HepG2 (cell line): ENCODE measurements at regions not wholly inside any gene's neighbourhood (a gene's known extent, or its start where the extent isn't known, plus 50 kb on each side); places are given as distances from the start of the nearest gene placed in this dataset.

ENCODE experiments used
- ATAC-seq: fragments of 200-7000 bp; cut with Tn5 transposase; 3 replicates; pipeline ENCODE4 v1.9.1; 2020; ENCODE audit warnings: mild to moderate bottlenecking, moderate library complexity
- BruUV-seq: library from RNA; stranded (reverse); fragments of 400-500 nt; replicated peaks from 2 replicates; lab custom pipeline; 2021; lab: Mats Ljungman, UMichigan
- CTCF ChIA-PET: fragments of 300-600 bp; formaldehyde crosslinking; extraction: SDS; loops from one replicate; lab custom pipeline; 2021; ENCODE audit warnings: low total read pairs, inconsistent platforms, low intra/inter-chr PET ratio; lab: Yijun Ruan, JAX
- POLR2A ChIA-PET: fragments of 350-600 bp; sonication (Branson Sonifier 250); formaldehyde crosslinking; loops from one replicate; lab custom pipeline; 2020; ENCODE audit warnings: antibody characterized with exemption, inconsistent platforms; lab: Yijun Ruan, JAX
- DNase-seq: peaks from one replicate; pipeline ENCODE4 v3.0.0-alpha.2; 2015; ENCODE audit warnings: low spot score
- FAIRE-seq: peaks from 3 replicates; lab custom pipeline; 2011; peaks lifted over from hg19 to GRCh38; lab: Jason Lieb, UNC
- H2AFZ ChIP-seq: one replicate; pipeline ENCODE4 v1.6.1; 2011; ENCODE audit warnings: low read length, inconsistent platforms
- H3K27ac ChIP-seq: fragments of 300-600 bp; 3 replicates; pipeline ENCODE4 v1.8.0; 2011; ENCODE audit warnings: mixed run types, mild to moderate bottlenecking, mixed read lengths, low read length, inconsistent platforms; ENCODE audit not compliant: insufficient read depth; ENCODE audit errors: extremely low read length
- H3K27me3 ChIP-seq, 2 experiments: fragments of 200-600 bp in 1 of 2; 2 replicates in 1 of 2; 3 replicates in 1 of 2; pipeline versions ENCODE4 v1.6.0 to v1.8.0; 2011; ENCODE audit warnings: low read length in 2 of 2, mild to moderate bottlenecking in 2 of 2, moderate library complexity in 2 of 2, inconsistent platforms in 1 of 2; ENCODE audit not compliant: insufficient read depth in 2 of 2, control insufficient read depth in 1 of 2
- H3K36me3 ChIP-seq, 2 experiments: fragments of 200-600 bp in 1 of 2; replicated peaks in 1 of 2; 2 replicates in 1 of 2; 3 replicates in 1 of 2; pipeline versions ENCODE4 v1.5.1 to v1.8.0; 2011; ENCODE audit warnings: low read length in 2 of 2, inconsistent platforms in 1 of 2; ENCODE audit not compliant: insufficient read depth in 2 of 2, control insufficient read depth in 1 of 2
- H3K4me1 ChIP-seq: 2 replicates; pipeline ENCODE4 v1.5.1; 2012; ENCODE audit warnings: low read length, inconsistent platforms; ENCODE audit not compliant: insufficient read depth
- H3K4me2 ChIP-seq: 2 replicates; pipeline ENCODE4 v1.6.0; 2011; ENCODE audit warnings: low read depth, low read length, inconsistent platforms
- H3K4me3 ChIP-seq, 3 experiments: fragments of 200-600 bp in 1 of 3; sonication (generic), shearing (Covaris generic) in 1 of 3; replicated peaks in 1 of 3; 2 replicates each; pipeline ENCODE4 v1.5.1; 2011 to 2016; ENCODE audit warnings: low read length in 3 of 3, inconsistent platforms in 2 of 3, low read depth in 2 of 3, mild to moderate bottlenecking in 2 of 3, control low read depth in 1 of 3, mixed read lengths in 1 of 3; ENCODE audit not compliant: insufficient read depth in 1 of 3
- H3K79me2 ChIP-seq: one replicate; pipeline ENCODE4 v1.6.1; 2011; ENCODE audit warnings: low read length, inconsistent platforms; ENCODE audit not compliant: insufficient read depth
- H3K9ac ChIP-seq: 2 replicates; pipeline ENCODE4 v1.6.0; 2011; ENCODE audit warnings: mild to moderate bottlenecking, low read depth, low read length, inconsistent platforms; ENCODE audit not compliant: insufficient read depth
- H3K9me3 ChIP-seq: 2 replicates; pipeline ENCODE4 v1.5.1; 2012; ENCODE audit warnings: mild to moderate bottlenecking, low read length
- H4K20me1 ChIP-seq: 2 replicates; pipeline ENCODE4 v1.6.0; 2011; ENCODE audit warnings: inconsistent platforms, mild to moderate bottlenecking, low read length, moderate library complexity; ENCODE audit not compliant: insufficient read depth
- ARID3A ChIP-seq: IDR thresholded peaks from 2 replicates; pipeline ENCODE4 v1.6.1; 2012; ENCODE audit warnings: low read depth, low read length, improper control_type of control experiment
- ARNTL ChIP-seq: sonication (generic); formaldehyde crosslinking; IDR thresholded peaks from 2 replicates; pipeline ENCODE4 v1.4.0; 2020; ENCODE audit warnings: mild to moderate bottlenecking, missing genetic modification reagents
- BRD4 ChIP-seq: sonication (generic); formaldehyde crosslinking; IDR thresholded peaks from 2 replicates; pipeline ENCODE4 v1.4.0; 2020; ENCODE audit warnings: missing genetic modification reagents
- CEBPZ ChIP-seq: IDR thresholded peaks from 2 replicates; pipeline ENCODE4 v1.6.1; 2012; ENCODE audit warnings: low read length, improper control_type of control experiment
- FOXO4 ChIP-seq: sonication (generic); formaldehyde crosslinking; conservative IDR thresholded peaks from 2 replicates; pipeline ENCODE4 v1.8.1; 2023; ENCODE audit warnings: missing genetic modification reagents
- IRX3 ChIP-seq: sonication (generic); formaldehyde crosslinking; IDR thresholded peaks from 2 replicates; pipeline ENCODE4 v1.8.1; 2023; ENCODE audit warnings: mild to moderate bottlenecking, low read depth, missing genetic modification reagents, borderline replicate concordance
- KDM1A ChIP-seq: IDR thresholded peaks from 2 replicates; pipeline ENCODE4 v1.6.1; 2016; ENCODE audit warnings: missing compliant biosample characterization
- MBD4 ChIP-seq: IDR thresholded peaks from 2 replicates; pipeline ENCODE4 v1.6.1; 2012; ENCODE audit warnings: low read length, inconsistent platforms, borderline replicate concordance
- MED1 ChIP-seq: sonication (generic); formaldehyde crosslinking; IDR thresholded peaks from 2 replicates; pipeline ENCODE4 v1.4.0; 2020; ENCODE audit warnings: missing genetic modification reagents
- NCOR1 ChIP-seq: fragments of 200-600 bp; sonication (generic); IDR thresholded peaks from 2 replicates; pipeline ENCODE4 v1.7.0; 2017; ENCODE audit warnings: antibody characterized with exemption, low read length, borderline replicate concordance
- NFKBIZ ChIP-seq: IDR thresholded peaks from 2 replicates; pipeline ENCODE4 v1.6.1; 2018; ENCODE audit warnings: missing genetic modification reagents, missing compliant biosample characterization
- NR2C2 ChIP-seq: sonication (generic); formaldehyde crosslinking; IDR thresholded peaks from 2 replicates; pipeline ENCODE4 v1.4.0; 2020; ENCODE audit warnings: missing genetic modification reagents, mild to moderate bottlenecking, moderate library complexity, borderline replicate concordance
- SRSF1 ChIP-seq: fragments of 200-400 bp; formaldehyde crosslinking; optimal IDR thresholded peaks from 2 replicates; pipeline ENCODE3; 2017; ENCODE audit warnings: mild to moderate bottlenecking, low read depth, low read length, moderate library complexity
- ZFP36 ChIP-seq: fragments of 150-350 bp; IDR thresholded peaks from 2 replicates; pipeline ENCODE4 v1.6.1; 2018; ENCODE audit warnings: borderline replicate concordance, low read length, low read depth; ENCODE audit not compliant: partially characterized antibody
- ZSCAN20 ChIP-seq: sonication (generic); formaldehyde crosslinking; IDR thresholded peaks from 2 replicates; pipeline ENCODE4 v1.4.0; 2020; ENCODE audit warnings: missing genetic modification reagents, mild to moderate bottlenecking, borderline replicate concordance
- ZSCAN9 ChIP-seq: IDR thresholded peaks from 2 replicates; pipeline ENCODE4 v1.6.1; 2016; ENCODE audit warnings: borderline replicate concordance
- WGBS: methylation state at CpG from one replicate; pipeline ENCODE4 v1.1.6; 2017; ENCODE audit warnings: low lambda C conversion rate; 5-methylcytosine and 5-hydroxymethylcytosine counted together
- in situ Hi-C: cut with HindIII; loops from 2 replicates; pipeline ENCODE4 v1.10.0; 2017; ENCODE audit warnings: low pct_unique_long_range_greater_than_20kb; ENCODE audit not compliant: extremely low pct_ligation_motif_present
- intact Hi-C: fragments of 100-400 bp; cut with micrococcal nuclease; formaldehyde crosslinking; loops from one replicate; pipeline ENCODE4 v1.10.0; 2022; ENCODE audit not compliant: unreplicated experiment
- TF ChIP-seq, protein P1 (sequence below): sonication (generic); formaldehyde crosslinking; conservative IDR thresholded peaks from 2 replicates; pipeline ENCODE4 v1.4.0; 2020; ENCODE audit warnings: mild to moderate bottlenecking, missing genetic modification reagents, moderate library complexity

DNA sequence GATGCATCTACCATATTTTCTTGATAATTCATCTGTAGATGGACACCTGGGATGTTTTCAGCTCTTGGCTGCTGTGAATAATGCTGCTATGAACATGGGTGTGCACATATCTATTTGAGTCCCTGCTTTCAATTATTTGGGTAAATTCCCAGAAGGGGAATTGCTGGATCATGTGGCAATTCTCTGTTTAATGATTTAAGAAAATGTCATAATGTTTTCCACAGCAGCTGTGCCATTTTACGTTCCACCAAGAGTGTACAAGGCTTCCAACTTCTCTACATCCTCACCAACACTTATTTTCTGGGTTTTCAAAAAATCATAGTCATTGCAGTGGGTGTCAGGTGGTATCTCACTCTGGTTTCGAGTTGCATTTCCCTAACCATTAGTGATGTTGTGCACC lies 64.4 kb downstream of the NSMCE3 start:
- Histone ChIP-seq H3K9ac (no peak overlapping the region), H3K4me2 (no peak overlapping the region), H3K27ac (no peak overlapping the region), H3K27me3 (no peaks in the 10 kb centered on the region; a peak in 1 of 5 replicates), H3K4me1 (no peaks in the 10 kb centered on the region), H3K9me3 (no peaks in the 10 kb centered on the region), H4K20me1 (no peaks in the 10 kb centered on the region), H3K36me3 (no peaks in the 10 kb centered on the region), H3K4me3 (no peak overlapping the region), H2AFZ (no peak overlapping the region), H3K79me2 (no peaks in the 10 kb centered on the region)
- WGBS: 3% methylated on average over 2 of the region's 2 CpGs
- in situ Hi-C loops: no loop called here
- intact Hi-C loops: no loop called here
- no peak for FAIRE-seq
- no peak for ATAC-seq
- no peak for DNase-seq
- POLR2A ChIA-PET: no interaction called here
- no TSS peak for BruUV-seq
- CTCF ChIA-PET: no interaction called here
- TF ChIP-seq NCOR1 (no peak), ZFP36 (no peak), SRSF1 (no peak), ZSCAN9 (CRISPR knock-in tag) (no peak), BRD4 (CRISPR knock-in tag) (no peak), NR2C2 (no peak), CEBPZ (no peak), MBD4 (no peak), FOXO4 (CRISPR knock-in tag) (no peak), MED1 (CRISPR knock-in tag) (no peak), ARID3A (no peak), KDM1A (CRISPR knock-in tag) (no peak), ARNTL (CRISPR knock-in tag) (no peak), NFKBIZ (CRISPR knock-in tag) (no peak), IRX3 (no peak), ZSCAN20 (CRISPR knock-in tag) (no peak)
- TF ChIP-seq, protein P1, sequence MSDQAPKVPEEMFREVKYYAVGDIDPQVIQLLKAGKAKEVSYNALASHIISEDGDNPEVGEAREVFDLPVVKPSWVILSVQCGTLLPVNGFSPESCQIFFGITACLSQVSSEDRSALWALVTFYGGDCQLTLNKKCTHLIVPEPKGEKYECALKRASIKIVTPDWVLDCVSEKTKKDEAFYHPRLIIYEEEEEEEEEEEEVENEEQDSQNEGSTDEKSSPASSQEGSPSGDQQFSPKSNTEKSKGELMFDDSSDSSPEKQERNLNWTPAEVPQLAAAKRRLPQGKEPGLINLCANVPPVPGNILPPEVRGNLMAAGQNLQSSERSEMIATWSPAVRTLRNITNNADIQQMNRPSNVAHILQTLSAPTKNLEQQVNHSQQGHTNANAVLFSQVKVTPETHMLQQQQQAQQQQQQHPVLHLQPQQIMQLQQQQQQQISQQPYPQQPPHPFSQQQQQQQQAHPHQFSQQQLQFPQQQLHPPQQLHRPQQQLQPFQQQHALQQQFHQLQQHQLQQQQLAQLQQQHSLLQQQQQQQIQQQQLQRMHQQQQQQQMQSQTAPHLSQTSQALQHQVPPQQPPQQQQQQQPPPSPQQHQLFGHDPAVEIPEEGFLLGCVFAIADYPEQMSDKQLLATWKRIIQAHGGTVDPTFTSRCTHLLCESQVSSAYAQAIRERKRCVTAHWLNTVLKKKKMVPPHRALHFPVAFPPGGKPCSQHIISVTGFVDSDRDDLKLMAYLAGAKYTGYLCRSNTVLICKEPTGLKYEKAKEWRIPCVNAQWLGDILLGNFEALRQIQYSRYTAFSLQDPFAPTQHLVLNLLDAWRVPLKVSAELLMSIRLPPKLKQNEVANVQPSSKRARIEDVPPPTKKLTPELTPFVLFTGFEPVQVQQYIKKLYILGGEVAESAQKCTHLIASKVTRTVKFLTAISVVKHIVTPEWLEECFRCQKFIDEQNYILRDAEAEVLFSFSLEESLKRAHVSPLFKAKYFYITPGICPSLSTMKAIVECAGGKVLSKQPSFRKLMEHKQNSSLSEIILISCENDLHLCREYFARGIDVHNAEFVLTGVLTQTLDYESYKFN (CRISPR knock-in tag): no peak
